ENCODE measurements at regions not wholly inside any gene's neighbourhood (a gene's known extent, or its start where the extent isn't known, plus 50 kb on each side); places are given as distances from the start of the nearest gene placed in this dataset.

GRCh38 chr6:168208402-168208801 is 111.2 kb downstream of the DACT2 start:
- Mint-ChIP-seq H3K9me3 (ENCODE audit: unreplicated experiment) (peaks cover 6% of the 10 kb centered on the region), H3K4me1 (ENCODE audit: low read depth, unreplicated experiment) (peaks cover 3% of the 10 kb centered on the region), H3K4me3 (ENCODE audit: unreplicated experiment) (no peak overlapping the region), H3K27ac (ENCODE audit: unreplicated experiment) (no peak overlapping the region), H3K27me3 (ENCODE audit: unreplicated experiment) (peaks cover 10% of the 10 kb centered on the region), H3K36me3 (ENCODE audit: unreplicated experiment) (peaks cover 6% of the 10 kb centered on the region)
- TF ChIP-seq CTCF (IDR thresholded peaks at IDR 0.05; ENCODE audit: partially characterized antibody, unreplicated experiment): no peak
- DNase-seq: no peak

- Mint-ChIP-seq H3K4me1 (ENCODE audit: low read depth, unreplicated experiment) (peaks cover 3% of the 10 kb centered on the region), H3K27me3 (ENCODE audit: unreplicated experiment) (peaks cover 10% of the 10 kb centered on the region), H3K9me3 (ENCODE audit: unreplicated experiment) (peaks cover 6% of the 10 kb centered on the region), H3K4me3 (ENCODE audit: unreplicated experiment) (no peak overlapping the region), H3K27ac (ENCODE audit: unreplicated experiment) (no peak overlapping the region), H3K36me3 (ENCODE audit: unreplicated experiment) (peaks cover 6% of the 10 kb centered on the region)
- no peak for TF ChIP-seq CTCF (IDR thresholded peaks at IDR 0.05; ENCODE audit: partially characterized antibody, unreplicated experiment)
- DNase-seq: no peak
Measured at GRCh38 chr6:168207421-168208175, 112.0 kb downstream of the DACT2 start.

GRCh38 chr6:168206661-168207274 is 112.8 kb downstream of the DACT2 start:
- H3K4me3 Mint-ChIP-seq (ENCODE audit: unreplicated experiment): no peak overlapping the region
- H3K9me3 Mint-ChIP-seq (ENCODE audit: unreplicated experiment): peaks cover 6% of the 10 kb centered on the region
- no peak for TF ChIP-seq CTCF (IDR thresholded peaks at IDR 0.05; ENCODE audit: partially characterized antibody, unreplicated experiment)
- H3K36me3 Mint-ChIP-seq (ENCODE audit: unreplicated experiment): peaks cover 5% of the 10 kb centered on the region
- peaks cover 3% of the 10 kb centered on the region for H3K4me1 Mint-ChIP-seq (ENCODE audit: low read depth, unreplicated experiment)
- H3K27me3 Mint-ChIP-seq (ENCODE audit: unreplicated experiment): peaks cover 10% of the 10 kb centered on the region
- no peak overlapping the region for H3K27ac Mint-ChIP-seq (ENCODE audit: unreplicated experiment)
- DNase-seq: no peak

- Mint-ChIP-seq H3K27ac (ENCODE audit: unreplicated experiment) (no peak overlapping the region), H3K4me1 (ENCODE audit: low read depth, unreplicated experiment) (peaks cover 3% of the 10 kb centered on the region), H3K36me3 (ENCODE audit: unreplicated experiment) (no peaks in the 10 kb centered on the region), H3K4me3 (ENCODE audit: unreplicated experiment) (no peak overlapping the region), H3K27me3 (ENCODE audit: unreplicated experiment) (peaks cover 6% of the 10 kb centered on the region), H3K9me3 (ENCODE audit: unreplicated experiment) (peaks cover 4% of the 10 kb centered on the region)
- no peak for DNase-seq
- TF ChIP-seq CTCF (IDR thresholded peaks at IDR 0.05; ENCODE audit: partially characterized antibody, unreplicated experiment): no peak
Measured at GRCh38 chr6:168206186-168206585, 113.4 kb downstream of the DACT2 start.

- Mint-ChIP-seq H3K27me3 (ENCODE audit: unreplicated experiment) (peaks cover 4% of the 10 kb centered on the region), H3K4me3 (ENCODE audit: unreplicated experiment) (no peak overlapping the region), H3K36me3 (ENCODE audit: unreplicated experiment) (no peaks in the 10 kb centered on the region), H3K9me3 (ENCODE audit: unreplicated experiment) (peaks cover 5% of the 10 kb centered on the region), H3K27ac (ENCODE audit: unreplicated experiment) (no peak overlapping the region), H3K4me1 (ENCODE audit: low read depth, unreplicated experiment) (no peaks in the 10 kb centered on the region)
- TF ChIP-seq CTCF (IDR thresholded peaks at IDR 0.05; ENCODE audit: partially characterized antibody, unreplicated experiment): no peak
- no peak for DNase-seq
Measured at GRCh38 chr6:168201799-168202198, 117.8 kb downstream of the DACT2 start.

Measured in glutamatergic neuron (in vitro differentiated cells).